Occipital lobe (tissue), 1 donor: ENCODE measurements at regions not wholly inside any gene's neighbourhood (a gene's known extent, or its start where the extent isn't known, plus 50 kb on each side); places are given as distances from the start of the nearest gene placed in this dataset.
"Not testable (repeated sequence)": the region's sequence is repeated elsewhere in the genome, so short reads cannot be mapped to it uniquely, and the experiment has no call there.

Source experiments
- DNase-seq: peaks from one replicate; lab custom pipeline; 2025; lab: John Stamatoyannopoulos, UW

- no peak for DNase-seq
These were observed 273.7 kb upstream of the PIK3R1 start for GRCh38 chr5:67941614-67942401.

GRCh38 chr5:67935908-67936566 lies 279.5 kb upstream of the PIK3R1 start:
- no peak for DNase-seq

GRCh38 chr5:67934976-67935375 lies 280.6 kb upstream of the PIK3R1 start:
- DNase-seq: no peak

DNA sequence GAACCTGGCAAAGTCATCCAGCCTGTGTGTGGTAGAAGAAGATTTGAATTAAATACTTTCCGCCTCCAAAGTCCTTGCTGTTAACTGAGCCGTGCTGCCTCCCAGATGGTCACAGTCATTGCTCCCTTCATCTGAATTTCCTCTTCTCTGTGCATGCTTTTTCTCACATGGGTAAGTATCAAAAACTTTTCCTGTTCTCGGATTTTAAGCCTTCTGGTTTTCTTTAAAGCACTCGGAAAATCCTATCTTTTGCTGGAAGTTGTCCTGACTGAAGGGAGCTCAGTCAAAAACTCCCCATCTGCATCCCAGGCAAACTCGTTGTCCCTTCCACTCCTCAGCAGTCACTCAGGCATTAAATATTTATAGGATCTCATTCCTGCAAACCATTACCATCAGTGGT lies 290.0 kb upstream of the PIK3R1 start:
- DNase-seq: no peak

DNA sequence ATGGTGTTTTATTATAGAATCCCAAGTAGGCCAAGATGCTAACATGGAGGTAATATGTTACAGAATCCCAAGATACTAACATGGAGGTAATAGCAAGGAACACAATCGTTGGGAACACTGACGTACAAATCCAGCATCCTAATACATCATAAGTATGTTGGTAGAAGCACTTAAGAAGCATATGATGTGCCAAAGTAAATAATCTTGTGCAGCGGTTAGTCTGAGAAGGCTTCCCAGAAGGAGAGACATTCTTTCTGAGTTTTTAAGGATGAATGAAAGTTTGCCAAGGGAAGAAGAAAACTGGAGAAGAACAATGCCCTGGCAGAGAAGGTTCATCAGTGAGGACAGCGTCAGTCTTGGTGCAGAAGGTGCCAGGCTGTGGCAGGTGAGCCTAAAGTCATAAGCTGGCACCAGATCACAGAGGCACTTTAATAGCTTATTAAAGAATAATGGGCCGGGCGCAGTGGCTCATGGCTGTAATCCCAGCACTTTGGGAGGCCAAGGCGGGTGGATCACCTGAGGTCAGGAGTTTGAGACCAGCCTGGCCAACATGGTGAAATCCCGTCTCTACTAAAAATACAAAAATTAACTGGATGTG lies 294.5 kb upstream of the PIK3R1 start:
- no peak for DNase-seq

DNA sequence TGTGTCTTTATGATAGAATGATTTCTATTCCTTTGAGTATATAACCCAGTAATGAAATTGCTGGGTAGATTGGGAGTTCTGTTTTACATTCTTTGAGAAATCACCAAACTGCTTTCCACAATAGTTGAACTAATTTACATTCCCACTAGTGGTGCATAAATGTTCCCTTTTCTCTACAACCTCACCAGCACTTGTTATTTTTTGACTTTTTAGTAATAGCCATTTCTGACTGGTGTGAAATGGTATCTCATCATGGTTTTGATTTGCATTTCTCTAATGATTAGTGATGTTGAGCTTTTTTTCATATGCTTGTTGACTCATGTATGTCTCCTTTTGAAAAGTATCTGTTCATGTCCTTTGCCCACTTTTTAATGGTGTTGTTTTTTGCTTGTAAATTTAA lies 296.0 kb upstream of the PIK3R1 start:
- not testable (repeated sequence) for DNase-seq

GRCh38 chr5:67917561-67917960 lies 298.0 kb upstream of the PIK3R1 start:
- no peak for DNase-seq

- DNase-seq: no peak
These were observed 305.0 kb upstream of the PIK3R1 start for GRCh38 chr5:67910546-67910945.

DNA sequence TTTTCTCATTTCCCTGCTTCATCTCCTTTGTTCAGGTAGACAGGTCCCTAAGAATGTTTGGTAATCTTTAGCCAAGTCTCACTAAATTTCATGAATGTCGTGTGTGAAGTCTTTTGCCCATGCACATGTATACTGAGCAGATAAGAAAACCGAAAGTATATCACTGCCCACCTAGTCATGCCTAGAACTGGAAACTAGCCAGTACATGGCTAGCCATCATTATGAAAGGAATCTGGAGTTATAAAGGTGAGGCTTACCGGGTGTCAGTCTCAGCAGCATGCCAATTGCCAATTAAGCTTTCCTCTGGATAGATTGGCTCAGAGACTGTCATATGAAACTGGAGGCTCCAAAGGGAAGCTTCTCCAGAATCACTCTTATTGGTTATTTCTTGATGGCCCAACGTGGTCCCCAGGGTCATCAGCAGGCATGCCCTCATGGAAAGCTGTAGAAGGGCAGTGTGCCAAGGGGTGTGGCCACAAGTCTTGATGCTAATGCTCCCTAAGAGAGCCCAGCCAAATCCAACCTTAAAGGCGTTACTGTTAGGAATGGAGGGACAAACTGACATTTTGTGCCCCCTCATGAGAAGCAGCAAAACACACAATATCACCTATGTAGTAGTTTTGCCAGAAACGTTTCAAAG lies 307.3 kb upstream of the PIK3R1 start:
- DNase-seq: no peak

- no peak for DNase-seq
These were observed 311.2 kb upstream of the PIK3R1 start for GRCh38 chr5:67904366-67904765.

GRCh38 chr5:67903656-67904055 lies 311.9 kb upstream of the PIK3R1 start:
- DNase-seq: no peak

- DNase-seq: no peak
These were observed 312.4 kb upstream of the PIK3R1 start for GRCh38 chr5:67903121-67903520.

DNA sequence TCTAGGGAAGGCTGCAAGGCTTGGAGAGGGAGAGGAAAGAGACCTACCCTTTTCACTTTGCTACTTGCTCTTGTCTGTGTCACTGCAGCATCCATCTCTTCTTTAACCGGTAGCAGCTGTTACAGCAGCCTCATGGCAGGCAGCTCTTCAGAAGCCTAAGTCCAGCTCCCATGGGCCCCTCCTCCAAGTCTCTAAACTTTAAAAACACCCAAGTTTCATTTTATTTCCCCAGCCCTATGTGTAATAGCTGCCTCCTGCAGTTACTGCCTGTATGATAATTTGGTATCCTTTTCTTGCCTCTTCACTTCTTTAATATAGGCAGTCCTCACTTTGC lies 313.1 kb upstream of the PIK3R1 start:
- no peak for DNase-seq

- no peak for DNase-seq
These were observed 313.6 kb upstream of the PIK3R1 start for GRCh38 chr5:67901814-67902496.

GRCh38 chr5:67900514-67900913 lies 315.0 kb upstream of the PIK3R1 start:
- DNase-seq: no peak

GRCh38 chr5:67897980-67898379 lies 317.6 kb upstream of the PIK3R1 start:
- DNase-seq: no peak

DNA sequence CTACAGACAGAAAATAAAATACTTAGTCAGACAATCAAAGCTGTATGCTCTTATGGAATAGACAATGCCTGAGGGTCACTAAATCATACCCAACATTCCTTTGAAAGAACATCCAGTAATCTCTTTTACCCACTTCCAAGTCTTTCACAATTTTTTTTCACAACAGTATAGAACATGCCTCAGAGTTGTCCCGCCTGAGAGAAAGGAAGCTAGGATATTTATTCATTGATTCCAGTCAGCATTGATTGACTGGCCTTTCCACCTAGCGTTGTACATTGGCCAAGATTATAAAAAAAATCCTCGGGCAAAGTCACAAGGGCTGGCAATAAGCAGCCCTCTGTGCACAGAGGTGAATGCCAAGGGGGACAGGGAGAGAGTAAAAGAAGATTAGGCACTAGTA lies 318.1 kb upstream of the PIK3R1 start:
- DNase-seq: no peak

- no peak for DNase-seq
These were observed 318.6 kb upstream of the PIK3R1 start for GRCh38 chr5:67896930-67897313.

DNA sequence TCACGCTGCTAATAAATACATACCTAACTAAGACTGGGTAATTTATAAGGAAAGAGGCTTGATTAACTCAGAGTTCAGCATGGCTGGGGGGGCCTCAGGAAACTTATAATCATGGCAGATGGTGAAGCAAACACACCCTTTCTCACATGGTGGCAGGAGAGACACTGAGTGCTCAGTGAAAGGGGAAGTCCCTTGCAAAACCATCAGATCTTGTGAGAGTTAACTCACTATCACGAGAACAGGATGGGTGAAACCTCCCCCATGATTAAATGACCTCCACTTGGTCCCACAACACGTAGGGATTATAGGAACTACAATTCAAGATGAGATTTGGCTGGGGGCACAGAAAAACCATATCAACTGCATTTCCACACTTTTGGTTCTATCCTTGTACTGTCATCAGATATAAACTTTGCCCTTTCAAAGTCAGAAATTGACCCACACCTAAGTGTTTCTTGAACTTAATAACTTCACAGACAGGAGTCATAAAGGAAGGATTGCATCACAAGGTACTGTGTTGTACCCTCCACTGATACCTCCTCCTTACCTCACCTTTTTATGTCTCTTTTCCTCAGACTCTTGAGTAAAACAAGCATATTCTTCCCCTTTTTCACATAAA lies 319.1 kb upstream of the PIK3R1 start:
- DNase-seq: no peak

GRCh38 chr5:67889870-67890269 lies 325.7 kb upstream of the PIK3R1 start:
- DNase-seq: not testable (repeated sequence)

- DNase-seq: no peak
These were observed 327.8 kb upstream of the PIK3R1 start for GRCh38 chr5:67887748-67888161.
